Muscle of back (tissue), 3 donors: ENCODE measurements at regions not wholly inside any gene's neighbourhood (a gene's known extent, or its start where the extent isn't known, plus 50 kb on each side); places are given as distances from the start of the nearest gene placed in this dataset.
"Not testable (repeated sequence)": the region's sequence is repeated elsewhere in the genome, so short reads cannot be mapped to it uniquely, and the experiment has no call there.

Source experiments
- DNase-seq, 3 donors: peaks; one replicate each; pipeline versions ENCODE4 v3.0.0 to v3.0.0-alpha.2; 2013

DNA sequence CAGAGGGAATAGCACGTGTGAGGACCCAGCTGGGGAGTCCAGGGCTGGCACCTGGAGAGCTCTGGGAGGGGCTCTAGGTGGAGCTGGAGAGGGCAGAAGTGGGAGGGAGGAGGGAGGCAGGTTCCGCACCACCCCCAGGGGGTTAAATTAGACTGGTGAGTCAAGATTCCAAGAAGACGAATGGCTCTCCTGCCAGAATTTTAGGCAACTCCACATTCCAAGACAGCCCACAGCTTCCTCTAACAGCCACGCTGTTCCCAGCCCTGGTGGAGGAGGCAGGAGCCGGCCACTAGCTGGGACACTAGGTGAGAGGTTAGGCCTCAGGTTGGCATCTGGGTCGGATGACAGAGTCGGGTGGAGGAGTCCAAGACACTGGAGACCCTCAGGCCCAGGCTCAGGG lies 60.2 kb downstream of the TFAP2C start:
- DNase-seq, result peak in 1 of 3 donors; percentile 11

DNA sequence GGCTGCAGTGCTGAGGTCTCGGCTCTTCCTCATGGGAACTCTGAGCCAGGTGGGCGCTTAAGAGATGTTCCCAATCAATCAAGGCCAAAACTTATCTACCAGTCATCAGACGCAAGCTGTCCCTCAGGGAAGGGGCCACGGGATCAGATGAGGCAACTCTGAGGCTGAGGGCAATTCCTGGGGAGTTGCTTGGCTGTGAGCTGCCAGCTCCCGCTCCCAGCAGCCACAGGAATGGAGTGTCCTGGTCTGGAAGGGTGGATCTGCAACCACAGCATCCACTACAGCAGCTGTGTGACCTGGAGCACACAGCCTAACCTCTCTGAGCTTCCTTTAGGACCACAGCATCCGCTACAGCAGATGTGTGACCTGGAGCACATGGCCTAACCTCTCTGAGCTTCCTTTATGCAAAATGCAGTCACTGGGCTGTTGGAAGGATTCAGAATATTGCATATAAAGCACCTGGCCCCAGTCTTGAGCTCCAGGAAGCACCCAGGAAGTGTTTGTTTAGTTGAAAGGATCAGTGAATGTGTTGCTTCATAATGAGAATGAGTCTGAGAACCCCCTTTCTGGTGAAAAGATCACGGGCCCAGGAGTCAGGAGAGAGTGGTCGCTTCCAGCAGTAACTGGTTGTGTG lies 60.9 kb downstream of the TFAP2C start:
- DNase-seq, result no peak

DNA sequence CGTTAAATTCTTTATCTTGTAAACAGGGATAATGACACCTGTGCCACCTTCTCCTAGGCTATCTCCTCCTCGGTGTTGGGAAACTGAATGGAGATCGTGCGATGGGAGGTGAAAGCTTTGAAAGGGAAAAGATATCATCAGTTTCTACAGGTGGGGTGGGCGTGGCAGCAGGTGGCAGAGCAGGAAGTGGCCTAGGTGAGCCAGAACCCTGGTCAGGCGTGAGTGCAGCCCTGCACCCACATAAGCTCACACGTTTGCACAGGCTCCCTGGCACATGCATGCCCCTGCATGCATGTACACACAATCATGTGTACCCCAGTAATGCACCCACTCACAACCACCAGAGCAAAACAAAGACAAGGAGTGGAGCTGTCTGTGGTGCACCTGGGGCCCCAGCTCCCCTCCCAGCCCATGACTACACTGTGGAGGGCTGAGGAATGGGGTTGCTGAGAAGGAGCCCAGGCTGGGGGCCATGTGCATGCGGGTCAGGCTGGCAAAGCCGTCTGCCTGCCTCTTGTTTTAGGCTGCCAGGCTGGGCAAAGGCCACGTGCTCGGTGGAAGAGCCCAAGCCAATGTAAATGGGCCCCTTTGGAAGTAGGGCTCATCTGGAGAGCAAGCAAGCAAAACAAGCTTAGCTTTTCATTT lies 61.5 kb downstream of the TFAP2C start:
- no peak for DNase-seq

DNA sequence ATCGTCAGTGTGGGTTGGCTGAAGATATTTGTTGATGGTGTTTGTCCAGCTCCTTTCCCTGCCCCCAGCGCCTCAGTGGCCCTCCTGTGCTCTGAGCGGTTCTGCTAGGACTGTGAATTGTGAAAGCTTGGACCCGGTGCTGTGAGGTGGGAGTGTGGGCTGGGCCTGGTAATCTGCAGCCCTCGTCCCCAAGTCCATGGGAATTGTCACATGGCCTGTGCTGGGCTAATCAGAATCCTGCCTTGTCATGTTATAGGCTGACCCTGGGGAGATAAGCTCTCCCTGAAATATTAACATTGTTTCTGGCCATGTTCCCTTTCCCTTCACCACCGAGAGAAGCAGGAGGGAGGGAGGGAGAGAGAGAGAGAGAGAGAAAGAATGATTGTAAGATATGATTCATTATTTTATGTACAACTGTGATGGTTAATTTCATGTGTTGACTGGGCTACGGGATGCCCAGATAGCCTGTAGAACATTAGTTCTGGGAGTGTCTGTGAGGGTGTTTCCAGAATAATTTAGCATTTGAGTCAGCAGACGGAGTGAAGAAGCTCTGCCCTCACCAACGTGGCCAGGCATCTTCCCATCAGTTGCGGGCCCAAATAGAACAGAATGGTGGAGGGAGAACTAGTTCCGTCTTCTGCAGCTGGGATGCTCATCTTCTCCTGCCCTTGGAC lies 62.4 kb downstream of the TFAP2C start:
- no peak for DNase-seq

DNA sequence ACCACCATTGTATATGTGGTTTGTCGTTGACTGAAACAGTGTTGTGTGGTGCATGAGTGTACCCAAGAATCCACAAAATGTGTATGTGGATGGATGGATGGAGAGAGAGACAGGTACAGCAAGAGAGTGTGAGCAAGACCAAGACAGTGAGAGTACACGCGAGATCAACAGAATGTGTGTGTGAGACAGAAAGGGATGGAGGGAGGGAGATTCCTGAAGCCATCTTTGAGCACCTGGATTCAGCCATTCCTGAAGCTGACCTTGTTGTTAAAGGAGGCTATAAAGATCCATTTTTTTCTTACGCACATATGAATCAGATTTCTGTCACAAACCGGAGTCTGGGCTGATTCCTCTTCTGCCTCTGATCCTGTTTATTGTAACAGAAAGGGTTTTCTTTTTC lies 64.1 kb downstream of the TFAP2C start:
- no peak for DNase-seq

DNA sequence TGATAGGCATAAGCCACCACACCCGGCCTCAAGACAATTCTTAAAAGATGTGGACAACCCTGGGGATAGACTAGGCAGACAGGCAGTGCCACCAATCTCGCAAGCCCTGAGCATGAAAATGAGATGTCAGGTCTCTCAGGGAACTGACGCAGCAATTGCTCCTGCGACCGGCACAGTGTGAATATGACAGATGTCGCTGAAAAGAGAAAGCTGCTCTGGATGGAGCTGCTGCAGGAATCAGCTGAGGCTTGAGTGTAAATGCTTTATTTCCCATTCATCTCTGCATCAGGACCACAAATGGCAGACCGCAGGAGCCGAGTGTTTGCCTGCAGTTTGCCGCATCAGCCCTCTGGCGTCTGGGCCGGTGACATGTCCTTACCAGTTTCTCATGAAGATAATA lies 68.4 kb downstream of the TFAP2C start:
- DNase-seq, result no peak

DNA sequence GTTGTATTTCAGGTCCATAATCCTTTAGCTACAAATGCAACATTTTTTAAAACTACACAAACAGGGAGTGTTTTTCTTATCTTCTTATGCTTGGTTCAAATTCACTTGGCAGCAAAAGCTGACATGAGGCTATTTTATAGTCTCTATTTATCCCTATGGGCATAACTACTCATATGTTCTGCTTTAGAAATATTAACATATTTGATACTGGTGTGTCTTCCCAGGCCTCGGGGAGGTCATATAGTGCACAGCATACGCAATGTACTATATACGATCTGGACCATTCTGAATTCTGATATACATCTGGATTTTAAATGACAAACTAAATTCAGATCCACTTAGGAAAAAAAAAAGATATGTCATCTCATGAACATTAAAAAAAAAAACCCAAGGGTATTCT lies 69.2 kb downstream of the TFAP2C start:
- peak in 1 of 3 donors; percentile 14 for DNase-seq

DNA sequence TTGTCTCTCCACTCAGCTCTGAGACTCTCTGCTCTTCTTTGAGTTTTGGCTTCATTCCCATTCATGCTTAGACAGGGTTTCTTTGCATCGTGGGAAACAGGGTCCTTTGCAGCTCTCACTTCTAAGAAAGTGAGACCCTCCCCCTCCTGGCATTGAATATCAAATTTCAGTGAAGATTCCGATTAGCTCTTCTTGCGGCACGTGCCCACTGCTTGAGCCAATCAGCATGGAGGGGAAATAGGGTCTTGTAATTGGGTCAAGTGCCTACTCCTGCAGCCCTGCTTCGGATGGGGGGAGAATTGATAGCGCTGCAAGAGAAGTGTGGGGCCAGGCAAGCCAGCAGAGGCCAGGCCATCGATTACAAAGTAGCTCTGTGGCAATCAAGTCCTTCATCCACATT lies 69.6 kb downstream of the TFAP2C start:
- no peak for DNase-seq

DNA sequence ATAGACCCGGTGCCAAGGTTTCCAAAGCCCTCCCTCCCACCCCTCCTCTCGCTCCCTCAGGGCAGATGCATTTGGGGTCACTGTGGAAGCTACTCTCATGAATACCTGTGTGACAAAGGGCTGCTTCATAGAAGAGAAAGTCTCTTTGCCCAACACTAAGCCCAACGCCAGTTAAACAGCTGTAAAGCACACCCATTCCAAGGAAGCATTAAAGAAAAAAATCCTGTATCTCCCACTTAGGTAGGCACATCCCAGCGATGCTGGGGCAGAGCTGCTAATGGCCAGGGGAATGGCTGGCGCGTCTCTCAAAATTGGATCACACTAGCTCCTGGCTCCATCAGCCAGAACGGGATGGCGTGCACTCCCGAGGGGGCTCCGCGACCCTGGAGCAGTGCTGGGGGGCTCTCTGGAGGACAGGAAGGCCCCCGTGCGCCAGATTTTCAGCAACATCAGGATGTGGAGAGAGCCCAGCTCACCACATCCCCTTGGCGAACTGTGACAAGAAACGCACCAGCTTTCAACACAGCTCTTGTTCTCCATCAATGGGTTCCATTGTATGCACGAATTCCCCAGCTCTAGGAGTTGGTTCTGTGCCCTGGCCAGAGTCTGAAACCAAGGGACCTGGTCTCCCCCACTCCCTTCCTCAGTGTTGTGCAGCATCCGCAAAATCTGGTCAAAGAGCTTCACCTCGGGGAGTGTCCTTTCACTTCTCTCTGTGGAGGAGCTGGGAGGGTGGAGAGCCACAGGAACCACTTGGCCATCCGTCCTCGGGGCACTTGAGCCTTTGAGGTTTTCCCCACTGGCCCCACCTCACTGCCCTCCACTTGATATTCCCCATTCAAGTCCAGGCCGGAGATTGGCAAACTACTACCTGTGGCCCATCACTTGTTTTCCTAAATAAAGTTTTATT lies 74.1 kb downstream of the TFAP2C start:
- DNase-seq, result no peak

DNA sequence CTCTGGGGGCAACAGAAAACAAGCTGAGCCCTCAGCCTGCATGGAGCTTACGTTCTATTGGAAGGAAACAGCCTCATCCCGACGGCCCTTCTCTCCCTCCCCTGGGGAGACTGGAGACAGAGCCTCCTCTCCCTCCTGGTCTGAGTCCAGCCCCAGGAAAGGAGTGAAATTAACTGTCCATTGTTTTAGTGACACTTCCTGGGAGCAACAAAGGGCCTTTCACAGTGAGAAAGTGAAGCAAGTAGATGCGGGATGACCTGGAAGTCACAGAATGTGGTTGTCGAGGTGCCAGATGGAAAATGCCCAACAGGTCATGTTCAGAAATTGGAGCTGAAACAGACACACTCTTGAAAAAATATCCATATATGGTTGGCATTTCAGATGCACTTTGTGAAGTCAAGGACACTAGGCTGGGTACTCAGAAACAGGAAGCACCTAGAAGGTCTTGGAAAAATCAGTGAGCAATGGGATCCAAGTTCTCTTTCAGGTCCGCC lies 77.8 kb downstream of the TFAP2C start:
- DNase-seq, result no peak

DNA sequence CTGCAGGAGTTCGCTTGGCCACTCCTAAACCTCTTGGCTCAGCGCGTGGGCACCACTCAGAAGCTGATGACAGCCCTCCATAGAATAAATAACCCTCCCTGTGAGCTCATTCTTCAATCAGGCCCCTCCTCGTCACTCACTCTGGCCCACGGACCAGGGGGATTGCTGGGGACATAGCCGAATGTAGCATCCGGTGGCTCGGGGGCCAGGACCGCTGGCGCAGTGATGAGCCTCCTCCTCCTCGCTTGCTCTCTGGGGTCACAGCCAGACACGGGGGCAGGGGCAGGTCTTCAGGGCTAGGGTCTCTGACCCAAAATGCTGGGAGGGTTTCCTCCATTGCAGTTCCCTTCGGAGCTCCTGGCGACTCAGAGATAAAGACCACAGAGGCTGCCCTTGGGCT lies 79.9 kb downstream of the TFAP2C start:
- no peak for DNase-seq

DNA sequence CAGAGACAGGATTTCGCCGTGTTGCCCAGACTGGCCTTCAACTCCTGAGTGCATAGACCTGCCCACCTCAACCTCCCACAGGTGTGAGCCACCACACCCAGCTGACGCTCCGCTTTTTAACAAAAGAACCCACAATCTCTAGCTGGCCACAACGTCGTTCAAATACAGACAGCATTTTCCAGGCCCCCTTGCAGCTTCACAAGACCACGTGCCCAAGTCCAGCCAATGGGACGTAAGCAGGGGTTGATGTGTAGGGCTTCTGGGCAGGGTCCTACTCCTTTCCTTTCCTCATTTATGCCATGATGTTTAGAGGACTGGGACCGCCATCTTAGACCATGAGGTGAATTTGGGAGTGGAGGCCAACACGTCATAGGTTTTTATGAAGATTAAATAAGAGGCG lies 81.0 kb downstream of the TFAP2C start:
- DNase-seq, result no peak

DNA sequence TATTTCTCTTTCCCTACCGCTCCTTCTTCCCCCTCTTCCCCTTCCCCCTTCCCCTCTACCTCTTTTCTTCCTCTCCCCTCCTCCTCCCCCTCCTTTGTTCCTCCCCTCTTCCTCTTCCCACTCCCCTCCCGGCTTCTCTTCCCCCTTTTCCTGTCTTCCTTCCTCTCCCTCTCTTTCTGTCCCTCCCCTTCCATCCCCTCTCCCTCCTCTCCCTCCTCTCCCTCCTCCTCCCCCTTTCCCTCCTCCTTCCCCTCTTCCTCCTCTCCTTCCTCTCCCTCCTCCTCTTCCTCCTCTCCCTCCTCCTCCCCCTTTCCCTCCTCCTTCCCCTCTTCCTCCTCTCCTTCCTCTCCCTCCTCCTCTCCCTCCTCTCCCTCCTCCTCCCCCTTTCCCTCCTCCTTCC lies 81.5 kb downstream of the TFAP2C start:
- DNase-seq, result not testable (repeated sequence)

DNA sequence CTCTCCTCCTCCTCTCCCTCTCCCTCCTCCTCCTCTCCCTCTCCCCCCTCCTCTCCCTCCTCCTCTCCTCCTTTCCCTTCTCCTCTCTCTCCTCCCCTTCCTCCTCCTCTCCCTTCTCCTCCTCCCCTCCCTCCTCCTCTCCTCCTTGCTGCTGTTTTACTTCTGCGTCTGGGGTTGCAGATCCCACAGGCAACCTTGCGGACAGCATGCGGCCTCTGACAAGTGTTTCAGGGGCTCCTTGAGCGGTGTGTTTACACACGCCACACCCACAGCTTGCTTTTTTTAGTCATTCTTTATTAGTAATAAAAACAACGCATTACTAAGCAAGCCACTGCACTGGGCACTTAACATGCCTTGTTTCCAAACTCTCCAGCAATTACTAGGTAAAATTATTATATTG lies 81.9 kb downstream of the TFAP2C start:
- DNase-seq, result no peak

DNA sequence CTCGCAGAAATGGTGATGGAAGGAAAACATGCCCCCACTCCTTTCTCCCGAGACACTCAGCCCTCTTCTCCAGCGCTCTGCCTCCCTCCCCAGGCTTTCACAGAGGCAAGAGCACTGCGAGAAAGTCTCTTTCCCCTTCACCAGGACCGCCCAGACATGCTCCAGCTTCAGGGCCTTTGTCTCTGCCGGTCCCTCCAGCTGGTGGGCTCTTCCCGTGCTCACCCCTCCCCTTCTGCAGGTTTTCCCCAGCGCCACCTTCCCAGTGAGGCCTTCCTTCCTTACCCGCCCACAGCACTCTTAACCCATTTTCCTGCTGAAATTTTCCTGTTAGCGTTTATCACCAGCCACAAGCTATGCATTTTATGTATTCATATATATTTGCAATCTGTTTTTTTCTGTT lies 86.2 kb downstream of the TFAP2C start:
- no peak for DNase-seq

DNA sequence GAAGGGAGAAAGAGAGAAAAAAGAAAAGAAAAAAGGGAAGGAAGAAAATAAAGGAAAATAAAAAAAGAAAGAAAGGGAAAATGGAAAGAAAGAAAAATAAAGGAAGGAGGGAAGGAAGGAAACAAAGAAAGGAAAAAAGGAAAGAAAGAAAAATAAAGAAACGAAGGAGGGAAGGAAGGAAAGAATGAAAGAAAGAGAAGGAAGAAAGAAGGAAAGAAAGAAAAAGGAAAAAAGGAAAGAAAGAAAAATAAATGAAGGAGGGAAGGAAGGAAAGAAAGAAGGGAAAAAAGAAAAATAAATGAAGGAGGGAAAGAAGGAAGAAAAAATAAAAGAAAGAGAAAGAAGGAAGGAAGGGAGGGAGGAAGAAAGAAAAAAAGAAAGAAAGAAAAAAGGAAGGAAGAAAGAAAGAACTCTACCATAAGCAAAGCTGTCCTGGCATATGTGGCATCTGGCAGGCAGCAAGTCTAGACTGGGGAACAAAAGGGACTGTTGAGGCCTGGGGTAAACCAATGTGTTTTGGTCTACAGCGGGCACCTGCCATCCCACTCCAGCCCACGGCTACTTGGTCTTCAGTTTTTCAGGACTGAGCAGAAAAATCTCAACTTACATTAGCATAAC lies 86.9 kb downstream of the TFAP2C start:
- DNase-seq, result no peak

DNA sequence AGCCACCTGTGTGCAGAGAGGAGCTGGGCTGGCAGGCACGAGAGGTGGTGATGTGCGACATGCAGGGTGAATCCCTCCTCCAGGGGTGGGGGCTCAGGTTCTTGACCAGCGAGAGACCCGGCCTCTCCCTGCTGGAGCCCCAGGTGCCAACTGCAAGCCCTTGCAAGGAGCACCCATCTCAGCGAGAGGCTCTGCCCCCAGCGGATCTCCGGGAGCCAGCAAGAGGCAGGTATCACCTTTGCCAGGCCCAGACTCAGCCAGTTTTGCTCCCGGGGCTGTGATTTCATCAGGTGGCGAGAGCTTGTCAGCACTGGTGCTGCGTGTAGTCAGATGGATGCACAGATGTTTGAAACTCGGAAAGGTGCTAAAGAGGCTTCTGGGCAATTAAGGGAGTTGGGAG lies 87.7 kb downstream of the TFAP2C start:
- no peak for DNase-seq

DNA sequence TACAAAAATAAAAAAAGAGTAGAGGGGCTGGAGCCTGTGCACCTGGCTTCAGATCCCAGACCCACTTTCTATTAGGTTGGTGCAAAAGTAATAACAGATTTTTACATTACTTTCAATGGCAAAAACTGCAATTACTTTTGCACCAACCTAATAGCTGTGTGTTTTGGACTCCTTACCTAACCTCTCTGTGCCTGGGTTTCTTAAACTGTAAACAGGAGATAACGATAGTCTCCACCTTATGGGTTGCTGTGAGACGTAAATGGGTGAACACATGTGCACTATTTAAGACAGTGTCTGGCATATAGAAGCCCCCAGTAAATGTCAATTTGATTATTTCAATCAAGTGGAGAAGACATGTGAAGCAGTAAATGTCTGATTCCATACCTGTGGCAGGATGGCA lies 89.7 kb downstream of the TFAP2C start:
- no peak for DNase-seq

DNA sequence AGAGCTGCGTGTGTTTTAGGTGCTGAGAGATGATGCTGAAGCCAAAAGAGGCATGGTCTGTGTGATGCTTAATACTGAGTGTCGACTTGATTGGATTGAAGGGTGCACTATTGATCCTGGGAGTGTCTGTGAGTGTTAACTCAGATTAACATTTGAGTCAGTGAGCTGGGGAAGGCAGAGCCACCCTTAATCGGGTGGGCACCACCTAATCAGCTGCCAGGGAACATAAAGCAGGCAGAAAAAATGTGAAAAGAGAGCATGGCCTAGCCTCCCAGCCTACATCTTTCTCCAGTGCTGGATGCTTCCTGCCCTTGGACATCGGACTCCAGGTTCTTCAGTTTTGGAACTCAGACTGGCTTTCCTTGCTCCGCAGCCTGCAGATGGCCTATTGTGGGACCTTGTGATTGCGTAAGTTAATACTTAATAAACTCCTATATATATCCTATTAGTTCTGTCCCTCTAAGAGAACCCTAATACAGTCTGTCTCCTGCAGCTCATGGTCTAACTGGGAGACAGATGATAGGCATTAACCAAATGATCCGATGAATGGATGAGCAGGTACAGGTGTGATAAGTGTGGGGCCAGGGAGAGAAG lies 91.6 kb downstream of the TFAP2C start:
- DNase-seq, result no peak

DNA sequence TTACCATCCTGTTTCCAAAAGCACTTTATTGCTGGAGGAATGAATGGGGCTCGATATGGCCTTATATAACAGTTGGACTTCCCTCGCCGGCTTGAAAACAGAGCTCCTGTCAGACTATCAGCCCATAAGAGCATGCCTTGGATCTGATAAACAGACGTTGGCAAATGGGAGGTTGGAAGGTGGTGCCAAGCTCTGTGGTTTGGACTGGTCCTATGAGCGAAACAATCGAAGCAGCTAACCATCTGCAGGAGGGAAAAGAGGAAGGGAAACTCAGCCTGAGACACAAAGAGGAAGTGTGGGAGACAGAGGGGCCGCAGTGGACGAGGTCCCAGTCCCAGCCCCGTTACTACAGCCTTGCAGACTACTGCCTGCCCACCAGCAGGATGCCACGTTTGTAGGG lies 92.9 kb downstream of the TFAP2C start:
- peak; percentile 2 to 28 (median 9) for DNase-seq

DNA sequence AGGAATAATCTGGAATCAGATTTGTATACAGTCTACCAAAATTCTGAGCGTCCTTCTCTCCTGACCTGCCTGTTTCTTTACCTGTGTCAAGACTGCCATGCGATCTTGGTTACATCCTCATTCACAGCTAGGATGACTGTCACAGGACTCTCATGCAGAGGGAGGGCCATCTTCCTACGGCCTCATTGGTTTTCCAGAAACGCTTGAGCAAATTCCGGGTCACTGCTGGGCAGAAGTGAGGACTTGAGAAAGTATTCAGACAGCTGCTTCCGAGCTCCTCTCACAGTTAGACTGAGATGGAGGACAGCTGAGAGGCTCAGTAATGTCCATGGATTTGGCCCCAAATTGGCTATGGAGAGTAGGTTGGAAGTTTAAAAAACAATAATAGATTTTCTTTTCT lies 94.2 kb downstream of the TFAP2C start:
- DNase-seq, result no peak
